Mammary epithelial cell (primary cell): ENCODE measurements at regions not wholly inside any gene's neighbourhood (a gene's known extent, or its start where the extent isn't known, plus 50 kb on each side); places are given as distances from the start of the nearest gene placed in this dataset.
"Not testable (repeated sequence)": the region's sequence is repeated elsewhere in the genome, so short reads cannot be mapped to it uniquely, and the experiment has no call there.

Experiments
- CTCF ChIP-seq, 2 donors: IDR thresholded peaks in 1 of 2; conservative IDR thresholded peaks in 1 of 2; 2 replicates each; pipeline ENCODE4 v1.5.1; 2011 to 2012; ENCODE audit warnings: inconsistent platforms in 2 of 2, low read length in 2 of 2, mild to moderate bottlenecking in 2 of 2, control low read depth in 1 of 2, low read depth in 1 of 2; ENCODE audit not compliant: insufficient read depth in 1 of 2; ENCODE audit errors: extremely low read depth in 1 of 2
- EZH2 ChIP-seq: IDR thresholded peaks from 2 replicates; pipeline ENCODE4 v1.6.1; 2012; ENCODE audit warnings: low read length, inconsistent platforms, borderline replicate concordance

GRCh38 chr22:44562651-44563050, 64.6 kb upstream of the RTL6 start:
- TF ChIP-seq CTCF (conservative IDR thresholded peaks at IDR 0.05 in 1 of 2, IDR thresholded peaks at IDR 0.05 in 1 of 2; ENCODE audit: extremely low read depth in 1 of 2, insufficient read depth in 1 of 2, low read depth in 1 of 2, low read length in 2 of 2); EZH2: not testable (repeated sequence)
